ENCODE measurements at regions not wholly inside any gene's neighbourhood (a gene's known extent, or its start where the extent isn't known, plus 50 kb on each side); places are given as distances from the start of the nearest gene placed in this dataset.

- no peak for ATAC-seq (ENCODE audit: insufficient read depth, low FRiP score)
- Histone ChIP-seq H3K36me3 (ENCODE audit: control insufficient read depth in 4 of 4, insufficient read depth in 4 of 4, low read length in 4 of 4) (no peaks in the 10 kb centered on the region), H3K27me3 (ENCODE audit: control insufficient read depth in 3 of 3, insufficient read depth in 3 of 3, low read length in 2 of 3) (peaks cover 0 to 26% (median 11%) of the 10 kb centered on the region in 3 donors), H3K4me1 (ENCODE audit: control insufficient read depth in 5 of 5, insufficient read depth in 5 of 5, low read length in 5 of 5) (peaks cover 0 to 3% (median 2%) of the 10 kb centered on the region in 5 donors), H3K4me3 (no peak overlapping the region), H3K9me3 (ENCODE audit: control insufficient read depth in 4 of 4, insufficient read depth in 3 of 4, low read length in 3 of 4) (peaks cover 0 to 8% (median 4%) of the 10 kb centered on the region in 4 donors), H3K27ac (ENCODE audit: low read depth in 1 of 2, low read length in 1 of 2) (no peak overlapping the region), H3K9ac (ENCODE audit: insufficient read depth in 1 of 2, low read length in 2 of 2) (no peak overlapping the region)
- WGBS, 2 donors = 88 to 90% methylated on average over 3 of the region's 3 CpGs
- DNase-seq = no peak
- TF ChIP-seq CTCF (IDR thresholded peaks at IDR 0.05; ENCODE audit: control extremely low read depth, extremely low read depth) = no peak
Observed at GRCh38 chr6:165871571-165871970, 208.5 kb upstream of the PDE10A start.

GRCh38 chr6:165869526-165869925 lies 206.5 kb upstream of the PDE10A start:
- DNase-seq = no peak
- H3K4me1 ChIP-seq (ENCODE audit: control insufficient read depth in 5 of 5, insufficient read depth in 5 of 5, low read length in 5 of 5) = no peaks in the 10 kb centered on the region
- peaks cover 0 to 12% (median 5%) of the 10 kb centered on the region in 3 donors for H3K27me3 ChIP-seq (ENCODE audit: control insufficient read depth in 3 of 3, insufficient read depth in 3 of 3, low read length in 2 of 3)
- peaks cover 0 to 8% (median 5%) of the 10 kb centered on the region in 4 donors for H3K9me3 ChIP-seq (ENCODE audit: control insufficient read depth in 4 of 4, insufficient read depth in 3 of 4, low read length in 3 of 4)
- no peak overlapping the region for H3K27ac ChIP-seq (ENCODE audit: low read depth in 1 of 2, low read length in 1 of 2)
- H3K4me3 ChIP-seq = no peak overlapping the region
- H3K36me3 ChIP-seq (ENCODE audit: control insufficient read depth in 4 of 4, insufficient read depth in 4 of 4, low read length in 4 of 4) = no peaks in the 10 kb centered on the region
- no peak for TF ChIP-seq CTCF (IDR thresholded peaks at IDR 0.05; ENCODE audit: control extremely low read depth, extremely low read depth)
- WGBS, 2 donors = 89 to 93% methylated on average over 3 of the region's 3 CpGs
- ATAC-seq (ENCODE audit: insufficient read depth, low FRiP score) = no peak
- no peak overlapping the region for H3K9ac ChIP-seq (ENCODE audit: insufficient read depth in 1 of 2, low read length in 2 of 2)

- Histone ChIP-seq H3K27me3 (ENCODE audit: control insufficient read depth in 3 of 3, insufficient read depth in 3 of 3, low read length in 2 of 3) (no peaks in the 10 kb centered on the region), H3K36me3 (ENCODE audit: control insufficient read depth in 4 of 4, insufficient read depth in 4 of 4, low read length in 4 of 4) (no peaks in the 10 kb centered on the region), H3K9ac (ENCODE audit: insufficient read depth in 1 of 2, low read length in 2 of 2) (no peak overlapping the region), H3K9me3 (ENCODE audit: control insufficient read depth in 4 of 4, insufficient read depth in 3 of 4, low read length in 3 of 4) (peaks cover 0 to 8% (median 3%) of the 10 kb centered on the region in 4 donors), H3K27ac (ENCODE audit: low read depth in 1 of 2, low read length in 1 of 2) (no peak overlapping the region), H3K4me3 (no peak overlapping the region), H3K4me1 (ENCODE audit: control insufficient read depth in 5 of 5, insufficient read depth in 5 of 5, low read length in 5 of 5) (no peaks in the 10 kb centered on the region)
- WGBS, 2 donors = 98 to 100% methylated on average over 1 of the region's 1 CpG
- TF ChIP-seq CTCF (IDR thresholded peaks at IDR 0.05; ENCODE audit: control extremely low read depth, extremely low read depth) = no peak
- DNase-seq (no peak), ATAC-seq (ENCODE audit: insufficient read depth, low FRiP score) (no peak)
Observed at GRCh38 chr6:165864925-165865324, 201.9 kb upstream of the PDE10A start.

- H3K36me3 ChIP-seq (ENCODE audit: control insufficient read depth in 4 of 4, insufficient read depth in 4 of 4, low read length in 4 of 4) = no peaks in the 10 kb centered on the region
- H3K4me1 ChIP-seq (ENCODE audit: control insufficient read depth in 5 of 5, insufficient read depth in 5 of 5, low read length in 5 of 5) = no peaks in the 10 kb centered on the region
- no peak overlapping the region for H3K27ac ChIP-seq (ENCODE audit: low read depth in 1 of 2, low read length in 1 of 2)
- no peak for TF ChIP-seq CTCF (IDR thresholded peaks at IDR 0.05; ENCODE audit: control extremely low read depth, extremely low read depth)
- DNase-seq (no peak), ATAC-seq (ENCODE audit: insufficient read depth, low FRiP score) (no peak)
- no peaks in the 10 kb centered on the region for H3K27me3 ChIP-seq (ENCODE audit: control insufficient read depth in 3 of 3, insufficient read depth in 3 of 3, low read length in 2 of 3)
- no peak overlapping the region for H3K9ac ChIP-seq (ENCODE audit: insufficient read depth in 1 of 2, low read length in 2 of 2)
- no peak overlapping the region for H3K4me3 ChIP-seq
- peaks cover 0 to 2% (median under 1%) of the 10 kb centered on the region in 4 donors for H3K9me3 ChIP-seq (ENCODE audit: control insufficient read depth in 4 of 4, insufficient read depth in 3 of 4, low read length in 3 of 4)
Observed at GRCh38 chr6:165864218-165864617, 201.2 kb upstream of the PDE10A start.
